ENCODE measurements at regions not wholly inside any gene's neighbourhood (a gene's known extent, or its start where the extent isn't known, plus 50 kb on each side); places are given as distances from the start of the nearest gene placed in this dataset.

DNA sequence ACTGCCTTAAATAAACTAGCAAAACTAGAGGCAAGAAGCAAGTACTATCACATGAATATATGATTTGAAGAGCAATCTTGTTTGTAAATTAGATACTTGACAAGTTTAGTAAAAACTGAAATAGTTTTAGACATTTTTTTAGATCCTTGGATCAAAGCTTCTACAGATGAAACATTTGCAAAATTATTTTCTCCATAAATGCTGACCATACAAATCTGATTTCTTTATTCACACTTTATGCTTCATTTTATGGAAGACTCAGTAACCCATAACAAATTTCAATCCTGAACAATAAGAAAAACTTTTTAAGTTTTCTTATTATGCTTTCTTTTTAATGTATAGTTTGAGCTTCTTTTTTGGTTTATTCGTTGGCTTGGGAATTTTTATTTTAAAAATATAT lies 750.2 kb upstream of the SLITRK5 start:
- TF ChIP-seq MYC (IDR thresholded peaks at IDR 0.05; ENCODE audit: low read depth, low read length) (no peak), POLR2A (IDR thresholded peaks at IDR 0.05; ENCODE audit: low read depth, low read length) (no peak)
- TF ChIP-seq, protein P1, sequence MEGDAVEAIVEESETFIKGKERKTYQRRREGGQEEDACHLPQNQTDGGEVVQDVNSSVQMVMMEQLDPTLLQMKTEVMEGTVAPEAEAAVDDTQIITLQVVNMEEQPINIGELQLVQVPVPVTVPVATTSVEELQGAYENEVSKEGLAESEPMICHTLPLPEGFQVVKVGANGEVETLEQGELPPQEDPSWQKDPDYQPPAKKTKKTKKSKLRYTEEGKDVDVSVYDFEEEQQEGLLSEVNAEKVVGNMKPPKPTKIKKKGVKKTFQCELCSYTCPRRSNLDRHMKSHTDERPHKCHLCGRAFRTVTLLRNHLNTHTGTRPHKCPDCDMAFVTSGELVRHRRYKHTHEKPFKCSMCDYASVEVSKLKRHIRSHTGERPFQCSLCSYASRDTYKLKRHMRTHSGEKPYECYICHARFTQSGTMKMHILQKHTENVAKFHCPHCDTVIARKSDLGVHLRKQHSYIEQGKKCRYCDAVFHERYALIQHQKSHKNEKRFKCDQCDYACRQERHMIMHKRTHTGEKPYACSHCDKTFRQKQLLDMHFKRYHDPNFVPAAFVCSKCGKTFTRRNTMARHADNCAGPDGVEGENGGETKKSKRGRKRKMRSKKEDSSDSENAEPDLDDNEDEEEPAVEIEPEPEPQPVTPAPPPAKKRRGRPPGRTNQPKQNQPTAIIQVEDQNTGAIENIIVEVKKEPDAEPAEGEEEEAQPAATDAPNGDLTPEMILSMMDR (IDR thresholded peaks at IDR 0.05; ENCODE audit: extremely low read depth in 1 of 2, insufficient read depth in 1 of 2, low read depth in 1 of 2, low read length in 2 of 2): no peak
